ENCODE measurements at regions not wholly inside any gene's neighbourhood (a gene's known extent, or its start where the extent isn't known, plus 50 kb on each side); places are given as distances from the start of the nearest gene placed in this dataset.

- TF ChIP-seq CTCF (IDR thresholded peaks at IDR 0.05): no peak
- TF ChIP-seq POLR2AphosphoS5 (IDR thresholded peaks at IDR 0.05; ENCODE audit: low read depth, low read length): no peak
- TF ChIP-seq REST (IDR thresholded peaks at IDR 0.05; ENCODE audit: insufficient read depth in 1 of 2, low read depth in 2 of 2, low read length in 1 of 2): no peak
- TF ChIP-seq SIN3A (IDR thresholded peaks at IDR 0.05; ENCODE audit: borderline replicate concordance, insufficient read depth, low read depth, low read length): no peak
- no peak for TF ChIP-seq TCF7L2 (IDR thresholded peaks at IDR 0.05; ENCODE audit: low read depth, low read length)
Observed at GRCh38 chrX:42269186-42269585, 345.8 kb upstream of the CASK start.

All from Panc1 (cell line).